OCI-LY1 (cell line): ENCODE measurements at regions not wholly inside any gene's neighbourhood (a gene's known extent, or its start where the extent isn't known, plus 50 kb on each side); places are given as distances from the start of the nearest gene placed in this dataset.

ENCODE experiments used
- H2AFZ ChIP-seq: fragments of 200-600 bp; sonication (generic), shearing (Covaris generic); 2 replicates; pipeline ENCODE4 v1.6.0; 2014; ENCODE audit warnings: antibody characterized with exemption, mild to moderate bottlenecking, low read length
- H3F3A ChIP-seq: fragments of 200-600 bp; sonication (generic), shearing (Covaris generic); 2 replicates; pipeline ENCODE4 v1.6.0; 2014; ENCODE audit warnings: mild to moderate bottlenecking, antibody characterized with exemption, low read length, moderate library complexity; ENCODE audit not compliant: insufficient read depth
- H3K27ac ChIP-seq: fragments of 200-600 bp; sonication (generic); 2 replicates; pipeline ENCODE4 v1.5.1; 2014; ENCODE audit warnings: low read length, mixed run types, mild to moderate bottlenecking, low read depth; ENCODE audit not compliant: poor library complexity, severe bottlenecking
- H3K27me3 ChIP-seq: fragments of 200-600 bp; sonication (generic); 2 replicates; pipeline ENCODE4 v1.6.0; 2014; ENCODE audit warnings: antibody characterized with exemption, mild to moderate bottlenecking, low read length, moderate library complexity; ENCODE audit not compliant: insufficient read depth
- H3K36me3 ChIP-seq: fragments of 200-600 bp; sonication (generic); 2 replicates; pipeline ENCODE4 v1.6.1; 2014; ENCODE audit warnings: mild to moderate bottlenecking, antibody characterized with exemption, low read length, moderate library complexity, mixed read lengths; ENCODE audit not compliant: insufficient read depth
- H3K4me1 ChIP-seq: fragments of 200-600 bp; sonication (generic); 2 replicates; pipeline ENCODE4 v1.5.1; 2014; ENCODE audit warnings: mild to moderate bottlenecking, low read length, moderate library complexity; ENCODE audit not compliant: insufficient read depth, severe bottlenecking
- H3K4me2 ChIP-seq: fragments of 200-600 bp; sonication (generic), shearing (Covaris generic); 2 replicates; pipeline ENCODE4 v1.6.1; 2014; ENCODE audit warnings: low read length
- H3K4me3 ChIP-seq: fragments of 200-600 bp; sonication (generic); 2 replicates; pipeline ENCODE4 v1.5.1; 2014; ENCODE audit warnings: low read length, low read depth, mild to moderate bottlenecking, mixed read lengths; ENCODE audit not compliant: poor library complexity, severe bottlenecking
- H3K79me2 ChIP-seq: fragments of 200-600 bp; shearing (Covaris generic); 2 replicates; pipeline ENCODE4 v1.6.1; 2016; ENCODE audit warnings: mixed run types, low read length, mixed read lengths; ENCODE audit not compliant: insufficient read depth
- H3K9ac ChIP-seq: fragments of 200-600 bp; sonication (generic), shearing (Covaris generic); 2 replicates; pipeline ENCODE4 v1.6.1; 2014; ENCODE audit warnings: mild to moderate bottlenecking, low read length, mixed read lengths
- H3K9me2 ChIP-seq: fragments of 200-600 bp; sonication (generic), shearing (Covaris generic); 2 replicates; pipeline ENCODE4 v1.6.1; 2014; ENCODE audit warnings: low read depth, mild to moderate bottlenecking, low read length, mixed read lengths
- H3K9me3 ChIP-seq: fragments of 200-600 bp; shearing (Covaris generic); 2 replicates; pipeline ENCODE4 v1.6.1; 2014; ENCODE audit warnings: low read length, mixed read lengths
- H4K20me1 ChIP-seq: fragments of 200-600 bp; sonication (generic), shearing (Covaris generic); 2 replicates; pipeline ENCODE4 v1.6.0; 2016; ENCODE audit warnings: mild to moderate bottlenecking, low read length; ENCODE audit not compliant: insufficient read depth
- CTCF ChIP-seq: fragments of 200-600 bp; sonication (generic), shearing (Covaris generic); IDR thresholded peaks from 2 replicates; pipeline ENCODE4 v1.5.1; 2017; ENCODE audit warnings: mild to moderate bottlenecking, antibody characterized with exemption, low read length, moderate library complexity, mixed read lengths
- EZH2 ChIP-seq: fragments of 200-600 bp; sonication (generic), shearing (Covaris generic); IDR thresholded peaks from 2 replicates; pipeline ENCODE4 v1.8.0; 2017; ENCODE audit warnings: borderline replicate concordance, mixed run types, mild to moderate bottlenecking, antibody characterized with exemption, low read length, moderate library complexity, mixed read lengths

GRCh38 chr4:173802662-173803022 lies 272.6 kb upstream of the HAND2 start:
- Histone ChIP-seq H3K9me3 (no peaks in the 10 kb centered on the region), H3K9me2 (no peaks in the 10 kb centered on the region), H3K9ac (no peak overlapping the region), H4K20me1 (no peaks in the 10 kb centered on the region), H3K4me2 (no peak overlapping the region), H3K79me2 (no peaks in the 10 kb centered on the region), H3K36me3 (no peaks in the 10 kb centered on the region), H3K27me3 (no peaks in the 10 kb centered on the region), H3K4me3 (no peak overlapping the region), H3K27ac (no peak overlapping the region), H3F3A (no peaks in the 10 kb centered on the region), H3K4me1 (no peaks in the 10 kb centered on the region), H2AFZ (no peak overlapping the region)
- TF ChIP-seq CTCF: no peak
- no peak for TF ChIP-seq EZH2

- no peaks in the 10 kb centered on the region for H3K79me2 ChIP-seq
- no peaks in the 10 kb centered on the region for H4K20me1 ChIP-seq
- no peaks in the 10 kb centered on the region for H3K9me3 ChIP-seq
- H3K27ac ChIP-seq: no peak overlapping the region
- no peaks in the 10 kb centered on the region for H3K27me3 ChIP-seq
- no peak overlapping the region for H2AFZ ChIP-seq
- H3K4me1 ChIP-seq: no peaks in the 10 kb centered on the region
- no peak overlapping the region for H3K9ac ChIP-seq
- no peaks in the 10 kb centered on the region for H3K9me2 ChIP-seq
- TF ChIP-seq EZH2 (no peak), CTCF (no peak)
- H3K36me3 ChIP-seq: no peaks in the 10 kb centered on the region
- H3K4me3 ChIP-seq: no peak overlapping the region
- H3K4me2 ChIP-seq: no peak overlapping the region
- no peaks in the 10 kb centered on the region for H3F3A ChIP-seq
Measured at GRCh38 chr4:173801876-173802661, 272.0 kb upstream of the HAND2 start.

- no peaks in the 10 kb centered on the region for H4K20me1 ChIP-seq
- H3K4me2 ChIP-seq: no peak overlapping the region
- no peaks in the 10 kb centered on the region for H3K79me2 ChIP-seq
- no peak overlapping the region for H3K9ac ChIP-seq
- H3K9me3 ChIP-seq: no peaks in the 10 kb centered on the region
- H3K4me3 ChIP-seq: no peak overlapping the region
- no peak overlapping the region for H3K27ac ChIP-seq
- H3K4me1 ChIP-seq: no peaks in the 10 kb centered on the region
- TF ChIP-seq CTCF (no peak), EZH2 (no peak)
- H2AFZ ChIP-seq: no peak overlapping the region
- H3K9me2 ChIP-seq: no peaks in the 10 kb centered on the region
- H3K27me3 ChIP-seq: no peaks in the 10 kb centered on the region
- H3K36me3 ChIP-seq: no peaks in the 10 kb centered on the region
- H3F3A ChIP-seq: no peaks in the 10 kb centered on the region
Measured at GRCh38 chr4:173801361-173801760, 271.3 kb upstream of the HAND2 start.
